ENCODE measurements at regions not wholly inside any gene's neighbourhood (a gene's known extent, or its start where the extent isn't known, plus 50 kb on each side); places are given as distances from the start of the nearest gene placed in this dataset.

- no peak for TF ChIP-seq POLR2A (IDR thresholded peaks at IDR 0.05; ENCODE audit: low read depth, low read length)
- DNase-seq (ENCODE audit: insufficient read length, low spot score): no peak
Measured at GRCh38 chr2:236738030-236738429, 168.4 kb downstream of the ACKR3 start.

GRCh38 chr2:236738896-236739295 is 169.3 kb downstream of the ACKR3 start:
- DNase-seq (ENCODE audit: insufficient read length, low spot score) (no peak), FAIRE-seq (no peak)
- no peak for TF ChIP-seq POLR2A (IDR thresholded peaks at IDR 0.05; ENCODE audit: low read depth, low read length)

More at GRCh38 chr2:236738030-236738429, 168.4 kb downstream of the ACKR3 start:
- no peak for FAIRE-seq

- no peak for TF ChIP-seq POLR2A (IDR thresholded peaks at IDR 0.05; ENCODE audit: low read depth, low read length)
- FAIRE-seq: no peak
- DNase-seq (ENCODE audit: insufficient read length, low spot score): no peak
Measured at GRCh38 chr2:236739663-236740062, 170.0 kb downstream of the ACKR3 start.

GRCh38 chr2:236740506-236740905 is 170.9 kb downstream of the ACKR3 start:
- TF ChIP-seq POLR2A (IDR thresholded peaks at IDR 0.05; ENCODE audit: low read depth, low read length): no peak
- no peak for DNase-seq (ENCODE audit: insufficient read length, low spot score)
- FAIRE-seq: no peak

- FAIRE-seq (peak; percentile 43), DNase-seq (ENCODE audit: insufficient read length, low spot score) (no peak)
- TF ChIP-seq POLR2A (IDR thresholded peaks at IDR 0.05; ENCODE audit: low read depth, low read length): no peak
Measured at GRCh38 chr2:236743039-236743920, 173.7 kb downstream of the ACKR3 start.

- no peak for TF ChIP-seq POLR2A (IDR thresholded peaks at IDR 0.05; ENCODE audit: low read depth, low read length)
- no peak for FAIRE-seq
- DNase-seq (ENCODE audit: insufficient read length, low spot score): no peak
Measured at GRCh38 chr2:236743921-236744280, 174.3 kb downstream of the ACKR3 start.

GRCh38 chr2:236744281-236744705 is 174.7 kb downstream of the ACKR3 start:
- DNase-seq (ENCODE audit: insufficient read length, low spot score) (no peak), FAIRE-seq (peak; percentile 61)
- TF ChIP-seq POLR2A (IDR thresholded peaks at IDR 0.05; ENCODE audit: low read depth, low read length): no peak

GRCh38 chr2:236744716-236745115 is 175.1 kb downstream of the ACKR3 start:
- FAIRE-seq: no peak
- no peak for TF ChIP-seq POLR2A (IDR thresholded peaks at IDR 0.05; ENCODE audit: low read depth, low read length)
- no peak for DNase-seq (ENCODE audit: insufficient read length, low spot score)

- TF ChIP-seq POLR2A (IDR thresholded peaks at IDR 0.05; ENCODE audit: low read depth, low read length): no peak
- FAIRE-seq (peak; percentile 57), DNase-seq (ENCODE audit: insufficient read length, low spot score) (no peak)
Measured at GRCh38 chr2:236745420-236746210, 176.0 kb downstream of the ACKR3 start.

- no peak for DNase-seq (ENCODE audit: insufficient read length, low spot score)
- no peak for TF ChIP-seq POLR2A (IDR thresholded peaks at IDR 0.05; ENCODE audit: low read depth, low read length)
- FAIRE-seq: no peak
Measured at GRCh38 chr2:236746833-236747232, 177.2 kb downstream of the ACKR3 start.

- DNase-seq (ENCODE audit: insufficient read length, low spot score): no peak
- no peak for TF ChIP-seq POLR2A (IDR thresholded peaks at IDR 0.05; ENCODE audit: low read depth, low read length)
Measured at GRCh38 chr2:236747426-236747825, 177.8 kb downstream of the ACKR3 start.

GRCh38 chr2:236747925-236748324 is 178.3 kb downstream of the ACKR3 start:
- DNase-seq (ENCODE audit: insufficient read length, low spot score): no peak
- no peak for FAIRE-seq
- TF ChIP-seq POLR2A (IDR thresholded peaks at IDR 0.05; ENCODE audit: low read depth, low read length): no peak

More at GRCh38 chr2:236747426-236747825, 177.8 kb downstream of the ACKR3 start:
- no peak for FAIRE-seq

GRCh38 chr2:236748385-236748784 is 178.8 kb downstream of the ACKR3 start:
- FAIRE-seq (no peak), DNase-seq (ENCODE audit: insufficient read length, low spot score) (no peak)
- TF ChIP-seq POLR2A (IDR thresholded peaks at IDR 0.05; ENCODE audit: low read depth, low read length): no peak

- no peak for TF ChIP-seq POLR2A (IDR thresholded peaks at IDR 0.05; ENCODE audit: low read depth, low read length)
- DNase-seq (ENCODE audit: insufficient read length, low spot score) (no peak), FAIRE-seq (no peak)
Measured at GRCh38 chr2:236748801-236749200, 179.2 kb downstream of the ACKR3 start.
